ENCODE measurements at regions not wholly inside any gene's neighbourhood (a gene's known extent, or its start where the extent isn't known, plus 50 kb on each side); places are given as distances from the start of the nearest gene placed in this dataset.

DNA sequence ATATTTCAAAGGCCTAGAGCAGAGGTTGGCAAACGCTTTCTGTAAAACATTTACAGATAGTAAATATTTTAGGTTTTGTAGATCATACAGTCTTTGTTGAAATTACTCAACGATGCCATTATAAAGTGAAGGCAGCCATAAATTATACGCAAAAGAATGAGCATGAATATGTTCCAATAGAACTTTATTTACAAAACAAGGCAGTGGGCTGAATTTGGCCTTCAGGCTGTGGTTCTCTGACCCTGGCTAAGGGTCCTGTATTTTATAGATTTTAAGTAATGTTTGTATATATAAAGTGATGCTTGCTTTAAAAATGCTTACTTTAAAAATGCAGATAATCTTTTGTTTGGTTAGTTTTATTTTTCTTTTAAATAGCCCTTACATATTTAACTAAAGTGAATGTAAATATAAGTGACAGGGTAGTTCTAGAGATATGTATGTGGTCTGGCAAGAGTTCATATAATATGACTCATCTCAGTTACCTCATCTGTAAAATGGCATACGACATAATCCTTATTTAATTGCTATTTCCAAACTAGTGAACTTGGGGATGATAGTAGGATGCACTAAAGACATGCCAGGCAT is 51.7 kb upstream of the ATP5MC3 start:
- DNase-seq (no peak), ATAC-seq (peak; percentile 55)
- no peaks in the 10 kb centered on the region for H3K36me3 ChIP-seq (ENCODE audit: low read depth)
- H3K4me3 ChIP-seq = no peak overlapping the region
- intact Hi-C loops (cut with DNase I, micrococcal nuclease) = no loop called here
- H3K4me1 ChIP-seq (ENCODE audit: low read depth) = no peaks in the 10 kb centered on the region
- no peaks in the 10 kb centered on the region for H3K9me3 ChIP-seq
- no peak for TF ChIP-seq CTCF (IDR thresholded peaks at IDR 0.05)

Measured in mucosa of descending colon (tissue), 3 donors.